Hepatocyte (in vitro differentiated cells): ENCODE measurements at regions not wholly inside any gene's neighbourhood (a gene's known extent, or its start where the extent isn't known, plus 50 kb on each side); places are given as distances from the start of the nearest gene placed in this dataset.
"Not testable (repeated sequence)": the region's sequence is repeated elsewhere in the genome, so short reads cannot be mapped to it uniquely, and the experiment has no call there.

Experiments used
- CTCF ChIP-seq: fragments of 200-600 bp; sonication (generic); IDR thresholded peaks from 2 replicates; pipeline ENCODE4 v1.5.1; 2016; ENCODE audit warnings: antibody characterized with exemption, mild to moderate bottlenecking; ENCODE audit not compliant: poor library complexity
- EZH2 ChIP-seq: fragments of 200-600 bp; sonication (generic); IDR thresholded peaks from 2 replicates; pipeline ENCODE4 v1.6.1; 2016; ENCODE audit warnings: antibody characterized with exemption, mild to moderate bottlenecking, borderline replicate concordance
- EZH2phosphoT487 ChIP-seq: fragments of 200-600 bp; sonication (generic); IDR thresholded peaks from one replicate; pipeline ENCODE4 v1.6.1; 2018; ENCODE audit warnings: antibody characterized with exemption, mild to moderate bottlenecking, low read depth, moderate library complexity; ENCODE audit not compliant: unreplicated experiment, severe bottlenecking

GRCh38 chr1:149248610-149249009 is 145.3 kb upstream of the NBPF9 start:
- not testable (repeated sequence) for TF ChIP-seq CTCF, EZH2, EZH2phosphoT487
